NCI-H2227 (cell line): ENCODE measurements at regions not wholly inside any gene's neighbourhood (a gene's known extent, or its start where the extent isn't known, plus 50 kb on each side); places are given as distances from the start of the nearest gene placed in this dataset.

Experiments
- DNase-seq: peaks from one replicate; lab custom pipeline; 2025; ENCODE audit not compliant: unreplicated experiment; lab: John Stamatoyannopoulos, UW

GRCh38 chr2:219995991-219996765 lies 368.7 kb downstream of the SLC4A3 start:
- DNase-seq, result no peak

- peak; percentile 84 for DNase-seq
These were observed 370.0 kb downstream of the SLC4A3 start for GRCh38 chr2:219997341-219997851.

GRCh38 chr2:219998107-219998506 lies 370.7 kb downstream of the SLC4A3 start:
- DNase-seq, result no peak

- no peak for DNase-seq
These were observed 371.3 kb downstream of the SLC4A3 start for GRCh38 chr2:219998714-219999227.

- no peak for DNase-seq
These were observed 372.6 kb downstream of the SLC4A3 start for GRCh38 chr2:220000080-220000479.

GRCh38 chr2:220000586-220000985 lies 373.2 kb downstream of the SLC4A3 start:
- DNase-seq, result no peak

- DNase-seq, result no peak
These were observed 374.3 kb downstream of the SLC4A3 start for GRCh38 chr2:220001751-220002150.

GRCh38 chr2:220002251-220002650 lies 374.8 kb downstream of the SLC4A3 start:
- no peak for DNase-seq

GRCh38 chr2:220002699-220003098 lies 375.3 kb downstream of the SLC4A3 start:
- no peak for DNase-seq

GRCh38 chr2:220005362-220005761 lies 377.9 kb downstream of the SLC4A3 start:
- no peak for DNase-seq

- no peak for DNase-seq
These were observed 378.8 kb downstream of the SLC4A3 start for GRCh38 chr2:220006152-220006621.

GRCh38 chr2:220011859-220012258 lies 384.4 kb downstream of the SLC4A3 start:
- no peak for DNase-seq

- no peak for DNase-seq
These were observed 387.5 kb downstream of the SLC4A3 start for GRCh38 chr2:220014961-220015360.

- no peak for DNase-seq
These were observed 388.1 kb downstream of the SLC4A3 start for GRCh38 chr2:220015576-220015975.

- no peak for DNase-seq
These were observed 397.8 kb downstream of the SLC4A3 start for GRCh38 chr2:220025207-220025606.

- DNase-seq, result no peak
These were observed 401.6 kb downstream of the SLC4A3 start for GRCh38 chr2:220029013-220029412.

- DNase-seq, result no peak
These were observed 406.1 kb downstream of the SLC4A3 start for GRCh38 chr2:220033546-220033945.

- DNase-seq, result no peak
These were observed 407.1 kb downstream of the SLC4A3 start for GRCh38 chr2:220034426-220035130.

- no peak for DNase-seq
These were observed 409.0 kb downstream of the SLC4A3 start for GRCh38 chr2:220036431-220036830.

GRCh38 chr2:220040346-220040745 lies 412.9 kb downstream of the SLC4A3 start:
- no peak for DNase-seq

- DNase-seq, result no peak
These were observed 414.0 kb downstream of the SLC4A3 start for GRCh38 chr2:220041447-220041846.
